GM18502 (cell line): ENCODE measurements at regions not wholly inside any gene's neighbourhood (a gene's known extent, or its start where the extent isn't known, plus 50 kb on each side); places are given as distances from the start of the nearest gene placed in this dataset.
A peak's percentile ranks its signal among the peaks of the same experiment; 100 is the strongest.

Experiments used
- ATAC-seq: cut with Tn5 transposase; IDR thresholded peaks from one replicate; pipeline ENCODE4 v1.9.1; 2021; ENCODE audit warnings: mild to moderate bottlenecking; ENCODE audit not compliant: unreplicated experiment, poor library complexity

DNA sequence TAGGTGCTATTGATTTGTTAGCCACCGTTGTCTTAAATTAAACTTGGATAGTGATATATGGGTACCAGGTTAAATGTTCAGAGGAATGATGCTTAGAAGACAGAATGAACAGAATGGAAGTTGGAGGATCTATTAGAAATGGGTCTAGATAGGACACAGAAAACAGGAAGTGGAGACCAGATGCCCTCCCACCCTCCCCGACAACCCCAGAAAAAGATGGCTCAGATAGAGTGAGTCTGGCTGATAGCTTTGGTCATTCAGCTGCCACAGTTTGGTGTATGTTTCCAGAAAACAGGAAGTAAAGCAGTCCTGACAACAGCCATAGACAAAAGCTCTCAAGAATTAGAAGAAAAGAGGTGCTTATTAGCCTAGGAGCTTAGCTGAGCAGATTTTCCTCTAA is 71.5 kb upstream of the DSG1 start:
- ATAC-seq, result no peak

DNA sequence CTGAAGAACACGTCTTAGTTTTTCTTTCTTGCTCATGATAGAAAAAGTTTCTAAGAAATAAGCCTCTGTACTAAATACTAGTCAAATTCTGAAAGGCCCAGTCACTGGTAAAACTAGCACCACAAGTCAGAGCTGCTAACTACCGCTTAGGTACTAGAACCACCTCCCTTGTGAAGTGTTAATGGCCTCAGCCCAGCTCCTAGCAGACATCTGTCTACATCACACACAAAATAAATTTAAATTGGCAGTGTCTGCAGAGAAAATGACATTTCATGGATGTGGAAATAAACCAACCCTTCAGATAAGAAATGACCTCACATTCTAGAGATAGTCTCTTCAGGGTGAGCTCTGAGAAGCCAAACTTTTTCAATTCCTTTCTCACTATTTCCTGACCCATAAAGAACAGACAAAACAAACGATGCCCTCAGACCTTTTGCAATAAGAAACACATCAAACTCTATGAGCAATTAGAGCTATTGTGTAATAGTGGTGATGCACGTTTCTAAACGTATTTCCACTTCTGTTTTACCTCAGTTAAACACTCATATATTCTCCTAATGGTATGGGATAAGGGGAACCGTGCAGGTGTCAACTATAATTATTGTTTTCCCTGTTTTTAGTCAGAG is 70.3 kb upstream of the DSG1 start:
- ATAC-seq, result no peak

DNA sequence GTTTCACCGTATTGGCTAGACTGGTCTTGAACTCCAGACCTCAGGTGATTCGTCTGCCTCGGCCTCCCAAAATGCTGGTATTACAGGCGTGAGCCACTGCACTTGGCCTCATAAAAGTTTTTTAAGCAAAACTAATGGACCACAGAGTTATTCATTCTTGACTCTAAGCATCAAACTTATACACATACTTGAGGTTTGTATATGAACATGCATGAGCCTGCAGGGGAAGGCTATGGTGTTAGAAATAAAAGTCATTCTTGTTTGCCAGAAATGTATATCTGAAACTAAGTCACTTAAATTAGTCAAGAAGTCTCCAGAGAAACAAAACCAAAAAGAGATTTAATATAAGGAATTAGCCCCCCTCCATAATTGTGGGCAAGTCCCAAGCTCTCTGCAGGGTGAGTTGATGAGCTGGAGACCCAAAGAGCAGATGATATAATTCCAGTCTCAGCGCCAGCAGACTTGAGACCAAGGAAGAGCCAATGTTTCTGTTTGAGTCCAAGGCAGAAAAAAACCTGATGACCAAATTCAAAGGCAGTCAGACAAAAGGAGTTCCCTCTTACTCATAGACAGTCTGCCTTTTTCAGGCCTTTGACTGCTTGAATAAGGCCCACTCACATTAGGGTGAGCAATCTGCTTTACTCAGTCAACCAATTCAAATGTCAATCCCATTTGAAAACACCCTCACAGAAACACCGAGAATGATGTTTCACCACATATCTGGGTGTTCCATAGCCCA is 69.0 kb upstream of the DSG1 start:
- no peak for ATAC-seq

DNA sequence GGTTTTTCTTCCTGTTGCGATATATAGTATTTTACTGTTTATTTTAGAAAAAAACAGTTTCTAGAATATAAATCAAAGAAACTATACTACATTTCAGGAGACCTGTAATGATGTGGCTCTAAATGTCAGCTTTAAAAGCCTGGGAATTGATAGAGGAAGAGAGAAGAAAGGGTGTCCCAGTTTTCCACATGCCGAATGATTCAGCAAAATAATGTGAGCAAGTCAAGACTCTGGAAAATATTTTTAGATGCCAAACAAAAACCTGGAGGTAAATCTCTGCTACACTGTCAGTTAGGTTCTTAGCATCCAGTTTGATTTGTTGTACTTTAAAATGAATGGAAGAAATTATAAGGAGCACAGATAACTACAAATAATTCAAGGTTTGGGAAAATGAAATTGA is 67.1 kb upstream of the DSG1 start:
- no peak for ATAC-seq

DNA sequence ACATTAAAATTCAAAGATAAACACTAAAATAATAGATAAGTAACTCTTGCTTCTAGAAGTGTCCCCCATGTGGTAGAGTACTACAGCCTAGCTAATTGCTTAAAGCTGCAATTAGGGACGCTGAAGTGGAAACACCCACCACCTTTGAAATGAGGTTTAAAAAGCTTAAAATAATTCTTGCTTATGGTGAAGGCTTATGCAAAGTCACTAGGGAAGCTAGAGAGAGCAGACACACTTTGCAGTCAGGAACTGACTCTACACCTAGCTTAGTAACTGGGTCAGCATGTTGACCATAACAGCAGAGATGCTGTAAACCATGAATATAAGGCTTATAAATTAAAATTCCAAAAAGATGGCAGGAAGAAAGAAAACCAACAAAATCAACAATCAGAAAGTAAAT is 65.4 kb upstream of the DSG1 start:
- no peak for ATAC-seq

DNA sequence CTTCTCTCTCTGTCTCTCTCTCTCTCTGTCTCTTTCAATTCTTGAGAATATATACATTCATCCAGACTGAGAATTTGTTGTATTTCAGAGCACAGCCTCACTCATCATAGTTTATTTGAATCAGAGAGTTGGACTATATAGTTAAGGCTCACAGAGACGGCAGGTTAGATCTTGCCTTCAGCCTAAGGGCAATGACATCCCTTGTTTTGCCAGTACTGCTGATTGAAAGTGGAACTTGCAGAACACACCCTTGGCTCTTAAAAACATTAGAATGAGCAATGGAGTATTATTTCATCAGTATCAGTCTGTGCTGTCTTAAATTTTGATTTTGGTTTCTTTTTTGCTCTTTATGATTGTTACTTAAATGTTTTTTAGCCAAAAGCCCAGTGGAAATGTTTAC is 62.0 kb upstream of the DSG1 start:
- no peak for ATAC-seq

DNA sequence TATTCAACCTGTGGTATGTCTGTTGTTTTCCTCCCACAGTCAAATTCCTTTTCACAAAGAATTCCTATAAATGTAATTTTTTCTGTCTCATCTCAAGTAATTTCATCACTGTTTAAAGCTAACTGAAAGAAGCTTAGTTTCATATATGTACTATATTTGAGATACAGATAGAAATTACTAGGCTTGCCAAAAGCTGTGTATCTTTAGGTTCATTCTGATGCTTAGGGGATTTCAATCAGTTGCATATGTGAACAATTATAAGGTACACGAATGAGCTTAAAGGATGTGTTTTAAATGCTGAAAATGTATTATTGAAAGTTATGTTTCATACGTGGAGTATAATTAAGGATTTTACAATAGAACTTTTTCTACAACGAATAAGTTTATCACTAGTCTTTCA is 59.2 kb upstream of the DSG1 start:
- peak; percentile 34 for ATAC-seq

DNA sequence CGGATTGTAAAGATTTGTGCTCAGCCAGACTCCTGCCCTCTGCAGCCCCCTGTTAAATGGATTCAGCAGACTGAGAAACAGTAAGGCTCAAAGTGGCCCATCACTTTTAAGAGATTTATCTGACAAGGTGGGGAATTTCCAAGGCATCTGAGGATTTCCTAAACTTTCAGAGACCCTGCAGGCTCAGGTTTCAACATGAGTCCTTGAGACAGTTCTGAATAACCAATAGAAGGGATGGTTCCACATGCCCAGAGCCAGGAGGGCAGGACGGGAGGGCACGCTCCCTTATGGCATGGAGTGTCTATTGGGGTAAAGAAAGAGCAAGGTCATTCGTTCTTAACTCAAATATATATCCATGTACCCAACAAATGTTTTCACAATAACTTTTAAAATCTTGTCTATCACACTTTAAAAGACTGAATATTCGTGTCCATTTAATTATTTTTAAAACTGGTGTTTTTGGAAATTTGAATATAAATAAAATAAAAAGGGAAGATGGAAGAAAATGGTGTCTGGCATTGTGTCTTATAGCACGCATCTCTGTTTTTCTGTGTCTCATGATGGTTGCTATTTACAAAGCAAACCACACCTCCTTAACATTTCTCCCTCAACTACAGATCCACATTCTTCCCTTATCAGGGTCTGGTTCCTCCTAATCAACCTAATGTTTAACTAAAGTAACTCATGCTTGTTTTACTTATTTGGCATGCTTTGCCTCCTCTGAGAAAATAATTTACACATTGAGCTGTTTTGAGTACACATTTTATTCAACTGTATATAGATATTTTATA is 56.0 kb upstream of the DSG1 start:
- ATAC-seq, result no peak

DNA sequence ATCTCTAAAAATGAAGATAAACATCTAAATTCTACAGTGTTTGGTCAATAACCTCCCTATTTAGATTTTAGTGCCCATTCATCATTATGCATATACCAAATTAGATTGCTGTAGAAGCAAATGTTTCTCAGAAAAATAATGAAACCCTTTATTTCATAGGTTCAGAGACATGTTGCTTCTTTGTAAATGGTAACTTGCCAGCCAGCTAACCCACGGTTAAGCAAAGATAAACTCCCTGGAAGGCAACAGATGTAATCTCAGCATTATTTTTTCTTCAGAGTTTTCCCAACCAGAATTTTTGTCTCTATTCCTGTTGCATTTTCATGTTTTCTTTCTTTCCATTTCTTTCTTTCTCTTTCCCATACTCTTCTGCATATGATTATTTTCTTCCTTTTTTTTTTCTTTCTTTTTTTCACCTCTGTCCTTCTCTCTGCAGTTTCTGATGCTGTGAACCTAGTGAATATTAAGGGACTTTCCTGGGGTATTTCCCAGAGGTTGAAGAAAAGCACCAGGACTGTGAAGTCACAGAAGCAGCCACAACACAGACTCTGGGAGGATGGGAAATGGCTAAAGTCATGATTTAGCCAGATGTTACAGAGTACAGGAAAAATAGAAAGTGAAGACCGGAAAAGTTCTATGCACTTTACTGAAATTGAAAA is 50.0 kb upstream of the DSG1 start:
- peak; percentile 82 for ATAC-seq
